ENCODE measurements at regions not wholly inside any gene's neighbourhood (a gene's known extent, or its start where the extent isn't known, plus 50 kb on each side); places are given as distances from the start of the nearest gene placed in this dataset.

DNA sequence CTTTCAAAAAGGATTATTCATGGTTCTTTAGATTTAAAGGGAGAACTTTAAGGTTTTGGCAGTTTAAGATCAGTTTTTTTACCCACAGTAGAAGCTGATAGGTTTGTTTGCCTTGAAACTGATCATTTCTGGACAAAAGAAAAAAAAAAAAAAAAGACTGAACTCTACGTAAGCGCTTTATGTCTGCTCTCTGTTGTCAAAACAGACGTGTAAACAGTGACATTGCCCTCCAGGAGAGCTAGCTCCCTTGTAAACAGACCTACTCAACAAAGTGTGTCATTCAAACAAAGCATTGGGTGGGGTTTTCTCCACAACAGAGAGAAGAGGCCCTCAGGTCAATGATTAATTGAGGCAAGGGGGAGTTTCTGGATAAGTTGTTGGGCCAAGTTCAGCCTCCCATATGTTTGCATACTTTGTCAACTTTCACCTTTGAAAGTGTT lies 568.1 kb upstream of the LRRN3 start:
- Histone ChIP-seq H3K4me1 (peaks cover 0 to 14% (median 10%) of the 10 kb centered on the region in 3 donors), H3K9me3 (no peaks in the 10 kb centered on the region), H3K4me3 (peak overlapping the region in 1 of 4 donors; percentile 10), H3K36me3 (no peaks in the 10 kb centered on the region), H3K27ac (peak overlapping the region in 3 of 4 donors; percentile 17 to 62 (median 59)), H3K27me3 (no peaks in the 10 kb centered on the region)
- 17 to 24% methylated on average over 3 of the region's 3 CpGs for WGBS, 2 donors
- DNase-seq (peak in 2 of 6 donors; percentile 5 to 23), FAIRE-seq (no peak), ATAC-seq (peak; percentile 68 to 75 (median 73))
- TF ChIP-seq, protein P1, sequence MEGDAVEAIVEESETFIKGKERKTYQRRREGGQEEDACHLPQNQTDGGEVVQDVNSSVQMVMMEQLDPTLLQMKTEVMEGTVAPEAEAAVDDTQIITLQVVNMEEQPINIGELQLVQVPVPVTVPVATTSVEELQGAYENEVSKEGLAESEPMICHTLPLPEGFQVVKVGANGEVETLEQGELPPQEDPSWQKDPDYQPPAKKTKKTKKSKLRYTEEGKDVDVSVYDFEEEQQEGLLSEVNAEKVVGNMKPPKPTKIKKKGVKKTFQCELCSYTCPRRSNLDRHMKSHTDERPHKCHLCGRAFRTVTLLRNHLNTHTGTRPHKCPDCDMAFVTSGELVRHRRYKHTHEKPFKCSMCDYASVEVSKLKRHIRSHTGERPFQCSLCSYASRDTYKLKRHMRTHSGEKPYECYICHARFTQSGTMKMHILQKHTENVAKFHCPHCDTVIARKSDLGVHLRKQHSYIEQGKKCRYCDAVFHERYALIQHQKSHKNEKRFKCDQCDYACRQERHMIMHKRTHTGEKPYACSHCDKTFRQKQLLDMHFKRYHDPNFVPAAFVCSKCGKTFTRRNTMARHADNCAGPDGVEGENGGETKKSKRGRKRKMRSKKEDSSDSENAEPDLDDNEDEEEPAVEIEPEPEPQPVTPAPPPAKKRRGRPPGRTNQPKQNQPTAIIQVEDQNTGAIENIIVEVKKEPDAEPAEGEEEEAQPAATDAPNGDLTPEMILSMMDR (IDR thresholded peaks at IDR 0.05) = no peak
- intact Hi-C loops (cut with DNase I) = no loop called here

DNA sequence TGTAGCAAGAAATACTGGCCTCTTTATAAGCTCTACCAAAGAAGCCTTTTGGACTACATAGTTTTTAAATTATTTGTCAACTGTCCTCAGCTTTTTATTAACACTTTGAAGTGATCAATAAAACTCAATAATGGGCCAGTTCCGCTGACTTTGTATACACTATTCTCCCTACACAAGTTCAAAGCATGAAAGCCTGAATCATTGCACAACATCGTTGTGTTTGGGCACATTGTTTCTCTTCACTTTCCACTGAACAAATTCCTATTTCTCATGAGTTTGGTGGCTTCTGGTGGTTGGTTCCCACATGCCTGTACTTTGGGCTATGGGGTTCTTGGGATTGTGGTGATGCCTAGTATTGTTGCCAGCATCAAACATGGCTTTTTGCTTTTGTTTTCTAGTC lies 561.8 kb upstream of the LRRN3 start:
- no peaks in the 10 kb centered on the region for H3K27me3 ChIP-seq
- FAIRE-seq (no peak), DNase-seq (no peak), ATAC-seq (no peak)
- no peaks in the 10 kb centered on the region for H3K4me1 ChIP-seq
- H3K9me3 ChIP-seq = no peaks in the 10 kb centered on the region
- TF ChIP-seq, protein P1 (IDR thresholded peaks at IDR 0.05) = no peak
- no peaks in the 10 kb centered on the region for H3K36me3 ChIP-seq
- intact Hi-C loops (cut with DNase I) = no loop called here
- no peak overlapping the region for H3K27ac ChIP-seq
- H3K4me3 ChIP-seq = no peak overlapping the region
- 82 to 87% methylated on average over 2 of the region's 2 CpGs for whole genome bisulfite sequencing, 2 donors

DNA sequence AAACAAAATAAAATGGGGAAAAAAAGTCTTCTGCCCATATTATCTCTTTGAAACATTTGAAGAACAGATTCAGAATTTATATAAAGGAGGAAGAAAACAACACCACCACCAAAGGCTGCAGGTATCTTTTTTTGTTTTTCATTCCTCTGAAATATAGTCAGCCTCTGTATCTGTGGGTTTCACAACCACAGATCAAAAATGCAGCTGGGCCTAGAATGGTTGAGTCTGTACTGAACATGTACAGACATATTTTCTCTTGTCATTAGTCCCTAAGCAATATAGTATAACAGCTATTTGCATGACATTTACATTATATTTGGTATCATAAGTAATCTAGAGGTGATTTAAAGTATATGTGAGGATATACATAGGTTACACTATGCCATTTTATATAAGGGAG lies 559.7 kb upstream of the LRRN3 start:
- no peak for ATAC-seq
- Histone ChIP-seq H3K4me3 (no peak overlapping the region), H3K27me3 (no peaks in the 10 kb centered on the region), H3K4me1 (no peaks in the 10 kb centered on the region), H3K27ac (no peak overlapping the region), H3K36me3 (no peaks in the 10 kb centered on the region), H3K9me3 (no peaks in the 10 kb centered on the region)
- intact Hi-C loops (cut with DNase I) = no loop called here
- TF ChIP-seq, protein P1 (IDR thresholded peaks at IDR 0.05) = no peak
- FAIRE-seq = no peak
- no peak for DNase-seq

DNA sequence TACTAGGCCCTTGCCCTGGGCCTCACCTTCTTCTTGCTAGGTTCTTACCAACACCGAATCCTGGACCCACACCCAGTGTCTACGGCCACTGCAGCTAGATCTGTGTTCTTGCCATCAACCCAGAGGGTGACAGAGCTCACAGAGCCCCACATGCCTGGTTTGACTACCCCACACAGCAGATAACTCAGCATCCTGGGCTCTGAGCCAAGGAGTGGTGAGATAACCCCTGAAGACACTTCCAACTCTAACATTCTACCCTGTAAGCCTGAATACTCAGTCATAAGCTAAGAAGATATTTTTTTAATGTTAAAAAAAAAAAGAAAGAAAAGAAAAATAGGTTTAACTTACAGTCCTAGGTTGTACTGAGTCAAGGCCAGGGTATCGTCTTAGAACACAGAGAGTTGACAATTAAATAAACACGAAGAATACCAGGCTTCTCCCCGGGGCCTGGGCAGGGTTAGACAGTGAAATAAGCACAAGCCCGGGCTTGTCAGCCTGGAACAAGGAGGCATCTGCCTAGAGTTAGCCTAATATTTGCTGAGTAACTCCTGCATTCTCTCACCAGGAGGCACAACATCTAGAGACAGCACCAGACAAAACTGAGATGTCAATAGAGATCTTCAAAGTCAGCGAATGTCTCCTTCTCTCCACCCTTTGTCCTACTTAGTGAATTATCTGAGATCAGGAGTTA lies 556.5 kb upstream of the LRRN3 start:
- Histone ChIP-seq H3K9me3 (no peaks in the 10 kb centered on the region), H3K27me3 (no peaks in the 10 kb centered on the region), H3K4me3 (no peak overlapping the region), H3K27ac (no peak overlapping the region), H3K36me3 (no peaks in the 10 kb centered on the region), H3K4me1 (no peaks in the 10 kb centered on the region)
- DNase-seq (no peak), FAIRE-seq (no peak), ATAC-seq (peak in 1 of 4 donors; percentile 14)
- TF ChIP-seq, protein P1 (IDR thresholded peaks at IDR 0.05) = no peak
- 65 to 69% methylated on average over 7 of the region's 7 CpGs for WGBS, 2 donors
- intact Hi-C loops (cut with DNase I) = no loop called here

DNA sequence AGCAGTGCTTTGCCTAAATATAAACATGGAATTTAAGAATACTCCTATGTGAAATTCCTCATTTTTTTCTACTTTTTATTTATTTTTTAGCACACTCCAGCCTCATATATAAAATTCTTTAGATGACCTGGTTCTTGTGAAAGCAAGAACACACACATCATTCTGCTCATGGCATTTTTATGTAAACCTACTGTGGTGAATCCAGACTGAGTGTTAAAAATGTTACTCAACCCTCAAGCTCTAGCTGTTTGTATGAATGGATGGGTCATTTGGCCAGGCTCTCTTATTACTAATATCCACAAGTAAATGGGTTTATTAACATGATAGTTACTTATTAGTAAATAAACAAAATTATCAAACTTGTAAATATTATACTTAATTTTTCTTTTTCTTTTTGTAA lies 551.7 kb upstream of the LRRN3 start:
- intact Hi-C loops (cut with DNase I) = no loop called here
- no peak overlapping the region for H3K27ac ChIP-seq
- FAIRE-seq (no peak), ATAC-seq (no peak), DNase-seq (no peak)
- TF ChIP-seq, protein P1 (IDR thresholded peaks at IDR 0.05) = no peak
- H3K36me3 ChIP-seq = no peaks in the 10 kb centered on the region
- H3K9me3 ChIP-seq = no peaks in the 10 kb centered on the region
- no peaks in the 10 kb centered on the region for H3K27me3 ChIP-seq
- no peak overlapping the region for H3K4me3 ChIP-seq
- no peaks in the 10 kb centered on the region for H3K4me1 ChIP-seq

Measured in pancreas (tissue), 10 donors.